Tibial nerve (tissue), 4 donors: ENCODE measurements at regions not wholly inside any gene's neighbourhood (a gene's known extent, or its start where the extent isn't known, plus 50 kb on each side); places are given as distances from the start of the nearest gene placed in this dataset.

ENCODE experiments used
- CTCF ChIP-seq, 5 experiments: fragments of 200-600 bp in 3 of 5; fragments of 450-650 bp in 2 of 5; sonication (generic) in 3 of 5; IDR thresholded peaks; one replicate each; pipeline ENCODE4 v1.5.1; 2016 to 2019; ENCODE audit warnings: antibody characterized with exemption in 5 of 5, mild to moderate bottlenecking in 3 of 5, moderate library complexity in 2 of 5
- EP300 ChIP-seq, 2 donors: sonication (generic); formaldehyde crosslinking; IDR thresholded peaks; one replicate each; pipeline ENCODE4 v1.6.1; 2017; ENCODE audit warnings: antibody characterized with exemption in 2 of 2, mild to moderate bottlenecking in 1 of 2
- POLR2A ChIP-seq, 2 donors: fragments of 450-650 bp; IDR thresholded peaks; one replicate each; pipeline ENCODE4 v1.6.1; 2017; ENCODE audit warnings: antibody characterized with exemption in 2 of 2, mild to moderate bottlenecking in 2 of 2, moderate library complexity in 2 of 2

DNA sequence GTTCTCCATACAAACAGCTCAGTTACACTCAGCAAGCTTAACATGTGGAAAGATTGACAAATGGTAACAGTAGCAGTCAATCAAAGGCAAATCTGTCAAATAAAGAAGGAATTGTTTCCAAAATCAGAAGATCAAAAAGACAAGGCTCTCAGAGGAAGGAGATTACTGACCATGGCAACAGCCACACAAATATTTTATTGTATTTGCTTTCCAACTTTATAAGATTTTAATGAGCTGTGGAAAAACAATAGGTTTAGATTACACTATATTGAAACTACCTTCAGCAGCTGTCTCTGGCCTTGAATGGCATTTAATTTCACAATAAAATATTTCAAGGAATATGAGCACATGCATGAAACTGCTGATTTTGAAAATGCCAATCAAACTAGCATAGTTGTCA lies 1143.9 kb upstream of the GJE1 start:
- TF ChIP-seq CTCF (IDR thresholded peaks at IDR 0.05) (no peak), EP300 (IDR thresholded peaks at IDR 0.05) (no peak), POLR2A (IDR thresholded peaks at IDR 0.05) (no peak)
